ENCODE measurements at regions not wholly inside any gene's neighbourhood (a gene's known extent, or its start where the extent isn't known, plus 50 kb on each side); places are given as distances from the start of the nearest gene placed in this dataset.

GRCh38 chr2:20515290-20516220, 68.7 kb downstream of the RHOB start:
- H3K4me1 ChIP-seq (ENCODE audit: insufficient read depth) = no peaks in the 10 kb centered on the region
- H3K4me3 ChIP-seq (ENCODE audit: low read depth, low read length) = no peak overlapping the region
- no peaks in the 10 kb centered on the region for H3K36me3 ChIP-seq (ENCODE audit: insufficient read depth)
- DNase-seq (ENCODE audit: extremely low spot score) = no peak
- WGBS = 96% methylated on average over 14 of the region's 14 CpGs
- H3K27ac ChIP-seq (ENCODE audit: low read depth) = no peak overlapping the region

- Histone ChIP-seq H3K4me1 (ENCODE audit: insufficient read depth) (no peaks in the 10 kb centered on the region), H3K4me3 (ENCODE audit: low read depth, low read length) (no peak overlapping the region), H3K27ac (ENCODE audit: low read depth) (no peak overlapping the region), H3K36me3 (ENCODE audit: insufficient read depth) (no peaks in the 10 kb centered on the region)
- DNase-seq (ENCODE audit: extremely low spot score) = no peak
- WGBS = 88% methylated on average over 2 of the region's 2 CpGs
Measured at GRCh38 chr2:20516291-20516645, 69.4 kb downstream of the RHOB start.

- no peaks in the 10 kb centered on the region for H3K4me1 ChIP-seq (ENCODE audit: insufficient read depth)
- WGBS = 47% methylated on average over 10 of the region's 10 CpGs
- DNase-seq (ENCODE audit: extremely low spot score) = no peak
- no peak overlapping the region for H3K27ac ChIP-seq (ENCODE audit: low read depth)
- H3K36me3 ChIP-seq (ENCODE audit: insufficient read depth) = no peaks in the 10 kb centered on the region
- H3K4me3 ChIP-seq (ENCODE audit: low read depth, low read length) = no peak overlapping the region
Measured at GRCh38 chr2:20516646-20517341, 69.9 kb downstream of the RHOB start.

GRCh38 chr2:20519309-20519708, 72.4 kb downstream of the RHOB start:
- Histone ChIP-seq H3K36me3 (ENCODE audit: insufficient read depth) (no peaks in the 10 kb centered on the region), H3K27ac (ENCODE audit: low read depth) (no peak overlapping the region), H3K4me1 (ENCODE audit: insufficient read depth) (no peaks in the 10 kb centered on the region), H3K4me3 (ENCODE audit: low read depth, low read length) (no peak overlapping the region)
- no peak for DNase-seq (ENCODE audit: extremely low spot score)
- WGBS = 98% methylated on average over 3 of the region's 3 CpGs

- no peak overlapping the region for H3K27ac ChIP-seq (ENCODE audit: low read depth)
- no peaks in the 10 kb centered on the region for H3K36me3 ChIP-seq (ENCODE audit: insufficient read depth)
- WGBS = 89% methylated on average over 10 of the region's 10 CpGs
- no peak for DNase-seq (ENCODE audit: extremely low spot score)
- no peaks in the 10 kb centered on the region for H3K4me1 ChIP-seq (ENCODE audit: insufficient read depth)
- H3K4me3 ChIP-seq (ENCODE audit: low read depth, low read length) = no peak overlapping the region
Measured at GRCh38 chr2:20520128-20520527, 73.3 kb downstream of the RHOB start.

- H3K27ac ChIP-seq (ENCODE audit: low read depth) = no peak overlapping the region
- DNase-seq (ENCODE audit: extremely low spot score) = no peak
- H3K36me3 ChIP-seq (ENCODE audit: insufficient read depth) = no peaks in the 10 kb centered on the region
- no peaks in the 10 kb centered on the region for H3K4me1 ChIP-seq (ENCODE audit: insufficient read depth)
- 91% methylated on average over 4 of the region's 4 CpGs for WGBS
- H3K4me3 ChIP-seq (ENCODE audit: low read depth, low read length) = no peak overlapping the region
Measured at GRCh38 chr2:20521193-20521592, 74.3 kb downstream of the RHOB start.

GRCh38 chr2:20521682-20522189, 74.9 kb downstream of the RHOB start:
- no peaks in the 10 kb centered on the region for H3K4me1 ChIP-seq (ENCODE audit: insufficient read depth)
- DNase-seq (ENCODE audit: extremely low spot score) = no peak
- no peak overlapping the region for H3K27ac ChIP-seq (ENCODE audit: low read depth)
- H3K4me3 ChIP-seq (ENCODE audit: low read depth, low read length) = no peak overlapping the region
- H3K36me3 ChIP-seq (ENCODE audit: insufficient read depth) = no peaks in the 10 kb centered on the region
- WGBS = 84% methylated on average over 11 of the region's 11 CpGs

- WGBS = 94% methylated on average over 8 of the region's 8 CpGs
- DNase-seq (ENCODE audit: extremely low spot score) = no peak
- Histone ChIP-seq H3K4me1 (ENCODE audit: insufficient read depth) (no peaks in the 10 kb centered on the region), H3K27ac (ENCODE audit: low read depth) (no peak overlapping the region), H3K4me3 (ENCODE audit: low read depth, low read length) (no peak overlapping the region), H3K36me3 (ENCODE audit: insufficient read depth) (no peaks in the 10 kb centered on the region)
Measured at GRCh38 chr2:20523073-20523798, 76.4 kb downstream of the RHOB start.

- DNase-seq (ENCODE audit: extremely low spot score) = no peak
- no peak overlapping the region for H3K27ac ChIP-seq (ENCODE audit: low read depth)
- WGBS = 97% methylated on average over 5 of the region's 5 CpGs
Measured at GRCh38 chr2:20523799-20524187, 76.9 kb downstream of the RHOB start.

GRCh38 chr2:20524412-20525040, 77.7 kb downstream of the RHOB start:
- 61% methylated on average over 16 of the region's 16 CpGs for WGBS
- no peak for DNase-seq (ENCODE audit: extremely low spot score)
- H3K4me1 ChIP-seq (ENCODE audit: insufficient read depth) = no peaks in the 10 kb centered on the region
- no peak overlapping the region for H3K27ac ChIP-seq (ENCODE audit: low read depth)
- no peaks in the 10 kb centered on the region for H3K36me3 ChIP-seq (ENCODE audit: insufficient read depth)
- H3K4me3 ChIP-seq (ENCODE audit: low read depth, low read length) = no peak overlapping the region

More at GRCh38 chr2:20523799-20524187, 76.9 kb downstream of the RHOB start:
- H3K4me1 ChIP-seq (ENCODE audit: insufficient read depth) = no peaks in the 10 kb centered on the region
- H3K4me3 ChIP-seq (ENCODE audit: low read depth, low read length) = no peak overlapping the region
- no peaks in the 10 kb centered on the region for H3K36me3 ChIP-seq (ENCODE audit: insufficient read depth)

- WGBS = 81% methylated on average over 17 of the region's 17 CpGs
- H3K4me1 ChIP-seq (ENCODE audit: insufficient read depth) = no peaks in the 10 kb centered on the region
- H3K4me3 ChIP-seq (ENCODE audit: low read depth, low read length) = no peak overlapping the region
- H3K36me3 ChIP-seq (ENCODE audit: insufficient read depth) = no peaks in the 10 kb centered on the region
- no peak overlapping the region for H3K27ac ChIP-seq (ENCODE audit: low read depth)
- DNase-seq (ENCODE audit: extremely low spot score) = no peak
Measured at GRCh38 chr2:20525041-20526035, 78.5 kb downstream of the RHOB start.

GRCh38 chr2:20526160-20526559, 79.3 kb downstream of the RHOB start:
- Histone ChIP-seq H3K36me3 (ENCODE audit: insufficient read depth) (no peaks in the 10 kb centered on the region), H3K27ac (ENCODE audit: low read depth) (no peak overlapping the region), H3K4me1 (ENCODE audit: insufficient read depth) (no peaks in the 10 kb centered on the region), H3K4me3 (ENCODE audit: low read depth, low read length) (no peak overlapping the region)
- WGBS = 93% methylated on average over 3 of the region's 3 CpGs
- no peak for DNase-seq (ENCODE audit: extremely low spot score)
